Choroid plexus epithelial cell (primary cell): ENCODE measurements at regions not wholly inside any gene's neighbourhood (a gene's known extent, or its start where the extent isn't known, plus 50 kb on each side); places are given as distances from the start of the nearest gene placed in this dataset.

Experiments
- DNase-seq: peaks from one replicate; pipeline ENCODE4 v3.0.0-alpha.2; 2010; ENCODE audit warnings: low read depth
- H3K4me3 ChIP-seq: 2 replicates; pipeline ENCODE4 v1.5.1; 2011; ENCODE audit warnings: low read depth, mild to moderate bottlenecking, control low read depth, low read length, moderate library complexity
- CTCF ChIP-seq: conservative IDR thresholded peaks from 2 replicates; pipeline ENCODE4 v1.5.1; 2011; ENCODE audit warnings: low read depth, mild to moderate bottlenecking, control low read depth, inconsistent platforms, low read length, moderate library complexity

- H3K4me3 ChIP-seq, result no peak overlapping the region
- no peak for DNase-seq
- no peak for TF ChIP-seq CTCF
These were observed 432.7 kb downstream of the IRS1 start for GRCh38 chr2:226366920-226367319.

- H3K4me3 ChIP-seq, result no peak overlapping the region
- TF ChIP-seq CTCF, result no peak
- DNase-seq, result no peak
These were observed 435.4 kb downstream of the IRS1 start for GRCh38 chr2:226364217-226364616.

GRCh38 chr2:226362980-226363379 is 436.6 kb downstream of the IRS1 start:
- peak; percentile 40 for DNase-seq
- no peak overlapping the region for H3K4me3 ChIP-seq
- TF ChIP-seq CTCF, result no peak

- no peak for TF ChIP-seq CTCF
- DNase-seq, result no peak
- no peak overlapping the region for H3K4me3 ChIP-seq
These were observed 439.0 kb downstream of the IRS1 start for GRCh38 chr2:226360658-226361057.

GRCh38 chr2:226358688-226359087 is 440.9 kb downstream of the IRS1 start:
- no peak for TF ChIP-seq CTCF
- no peak for DNase-seq

GRCh38 chr2:226357816-226358215 is 441.8 kb downstream of the IRS1 start:
- no peak for TF ChIP-seq CTCF
- DNase-seq, result no peak

More at GRCh38 chr2:226358688-226359087, 440.9 kb downstream of the IRS1 start:
- H3K4me3 ChIP-seq, result no peak overlapping the region

GRCh38 chr2:226355600-226355999 is 444.0 kb downstream of the IRS1 start:
- no peak for TF ChIP-seq CTCF
- H3K4me3 ChIP-seq, result no peak overlapping the region
- no peak for DNase-seq

More at GRCh38 chr2:226357816-226358215, 441.8 kb downstream of the IRS1 start:
- H3K4me3 ChIP-seq, result no peak overlapping the region
